Aorta (tissue), 5 donors: ENCODE measurements at regions not wholly inside any gene's neighbourhood (a gene's known extent, or its start where the extent isn't known, plus 50 kb on each side); places are given as distances from the start of the nearest gene placed in this dataset.

Source experiments
- ATAC-seq: fragments of 200-7000 bp; cut with Tn5 transposase; one replicate; pipeline ENCODE4 v1.9.1; 2022; ENCODE audit warnings: moderate library complexity; ENCODE audit not compliant: low FRiP score
- DNase-seq, 2 donors: peaks; one replicate each; pipeline ENCODE4 v3.0.0-alpha.2; 2020
- H3K27ac ChIP-seq, 2 donors: one replicate each; pipeline ENCODE4 v1.5.1; 2013; ENCODE audit warnings: low read length in 2 of 2, mild to moderate bottlenecking in 2 of 2, moderate library complexity in 2 of 2, control low read depth in 1 of 2, inconsistent platforms in 1 of 2, low read depth in 1 of 2
- H3K27me3 ChIP-seq, 2 donors: one replicate each; pipeline ENCODE4 v1.6.1; 2013; ENCODE audit warnings: control low read depth in 1 of 2, low read length in 1 of 2, mild to moderate bottlenecking in 1 of 2, moderate library complexity in 1 of 2; ENCODE audit not compliant: insufficient read depth in 2 of 2, control insufficient read depth in 1 of 2
- H3K36me3 ChIP-seq, 2 donors: one replicate each; pipeline ENCODE4 v1.6.1; 2013; ENCODE audit warnings: control low read depth in 1 of 2, low read length in 1 of 2, mild to moderate bottlenecking in 1 of 2; ENCODE audit not compliant: insufficient read depth in 2 of 2, control insufficient read depth in 1 of 2
- H3K4me1 ChIP-seq, 2 donors: one replicate each; pipeline ENCODE4 v1.6.1; 2013; ENCODE audit warnings: low read length in 2 of 2, control low read depth in 1 of 2, mild to moderate bottlenecking in 1 of 2, moderate library complexity in 1 of 2; ENCODE audit not compliant: insufficient read depth in 2 of 2, control insufficient read depth in 1 of 2
- H3K4me3 ChIP-seq, 2 donors: one replicate each; pipeline ENCODE4 v1.5.1; 2013; ENCODE audit warnings: low read length in 2 of 2, control low read depth in 1 of 2, mild to moderate bottlenecking in 1 of 2
- H3K9me3 ChIP-seq: one replicate; pipeline ENCODE4 v1.6.1; 2013; ENCODE audit warnings: mild to moderate bottlenecking, low read length; ENCODE audit not compliant: control insufficient read depth
- WGBS, 2 donors: extraction: QIAGEN DNeasy Blood & Tissue Kit; methylation state at CpG; one replicate each; pipeline ENCODE4 v1.1.7; 2013; 5-methylcytosine and 5-hydroxymethylcytosine counted together
- intact Hi-C, 2 donors: fragments of 100-400 bp; cut with DNase I; formaldehyde crosslinking; loops; one replicate each; pipeline versions ENCODE4 v1.14.2 to v1.15.0; 2022
- donor health status: healthy with polysubstance abuse.
- donor health status: Bipolar disorder and iron deficiency.
- donor health status: DM: no; HTN: no; CAD: no.
- donor health status: DM: no; HTN: no; CAD: no.
- donor health status: DM: yes; HTN: yes; CAD: no.

GRCh38 chr12:61414470-61414869 lies 845.7 kb upstream of the USP15 start:
- H3K4me3 ChIP-seq: no peak overlapping the region
- H3K36me3 ChIP-seq: no peaks in the 10 kb centered on the region
- H3K9me3 ChIP-seq: no peaks in the 10 kb centered on the region
- intact Hi-C loops: no loop called here
- H3K27me3 ChIP-seq: no peaks in the 10 kb centered on the region
- DNase-seq (no peak), ATAC-seq (no peak)
- H3K4me1 ChIP-seq: no peaks in the 10 kb centered on the region
- no peak overlapping the region for H3K27ac ChIP-seq

GRCh38 chr12:61422786-61423185 lies 837.4 kb upstream of the USP15 start:
- no peaks in the 10 kb centered on the region for H3K27me3 ChIP-seq
- no peaks in the 10 kb centered on the region for H3K9me3 ChIP-seq
- ATAC-seq (no peak), DNase-seq (no peak)
- intact Hi-C loops: no loop called here
- no peak overlapping the region for H3K4me3 ChIP-seq
- no peak overlapping the region for H3K27ac ChIP-seq
- no peaks in the 10 kb centered on the region for H3K36me3 ChIP-seq
- H3K4me1 ChIP-seq: no peaks in the 10 kb centered on the region

DNA sequence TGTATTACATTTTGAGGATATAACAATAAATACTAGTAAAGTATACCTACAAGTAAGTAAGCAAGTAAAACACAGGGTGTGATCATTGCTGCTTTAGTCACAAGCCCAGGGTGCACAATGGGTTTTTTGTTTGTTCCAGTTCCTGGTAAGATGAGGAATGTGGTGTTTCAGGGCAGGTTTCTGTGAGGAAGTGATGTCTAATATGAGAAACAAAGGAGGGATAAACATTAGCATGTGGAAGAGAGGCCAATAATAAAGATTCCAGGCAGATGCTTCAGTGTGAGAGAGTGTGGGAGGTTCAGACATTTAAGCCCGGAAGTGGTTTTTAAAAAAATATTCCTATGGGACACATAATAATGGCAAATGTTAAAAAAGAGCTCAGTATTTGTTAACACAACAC lies 808.1 kb upstream of the USP15 start:
- Histone ChIP-seq H3K27ac (no peak overlapping the region), H3K4me3 (no peak overlapping the region), H3K27me3 (no peaks in the 10 kb centered on the region), H3K4me1 (no peaks in the 10 kb centered on the region), H3K36me3 (no peaks in the 10 kb centered on the region), H3K9me3 (no peaks in the 10 kb centered on the region)
- WGBS, 2 donors: 56 to 58% methylated on average over 1 of the region's 1 CpG
- ATAC-seq: no peak
- no peak for DNase-seq
- intact Hi-C loops: no loop called here

GRCh38 chr12:61487728-61488127 lies 772.5 kb upstream of the USP15 start:
- no peak overlapping the region for H3K4me3 ChIP-seq
- ATAC-seq: no peak
- intact Hi-C loops: no loop called here
- no peaks in the 10 kb centered on the region for H3K27me3 ChIP-seq
- no peak overlapping the region for H3K27ac ChIP-seq
- no peaks in the 10 kb centered on the region for H3K4me1 ChIP-seq
- H3K9me3 ChIP-seq: no peaks in the 10 kb centered on the region
- H3K36me3 ChIP-seq: no peaks in the 10 kb centered on the region
- no peak for DNase-seq

- ATAC-seq: no peak
- Histone ChIP-seq H3K27ac (no peak overlapping the region), H3K4me1 (no peaks in the 10 kb centered on the region), H3K9me3 (no peaks in the 10 kb centered on the region), H3K27me3 (no peaks in the 10 kb centered on the region), H3K4me3 (no peak overlapping the region), H3K36me3 (no peaks in the 10 kb centered on the region)
- intact Hi-C loops: no loop called here
- WGBS, 2 donors: 70 to 73% methylated on average over 4 of the region's 4 CpGs
- DNase-seq: no peak
Observed at GRCh38 chr12:61490526-61491498, 769.4 kb upstream of the USP15 start.

DNA sequence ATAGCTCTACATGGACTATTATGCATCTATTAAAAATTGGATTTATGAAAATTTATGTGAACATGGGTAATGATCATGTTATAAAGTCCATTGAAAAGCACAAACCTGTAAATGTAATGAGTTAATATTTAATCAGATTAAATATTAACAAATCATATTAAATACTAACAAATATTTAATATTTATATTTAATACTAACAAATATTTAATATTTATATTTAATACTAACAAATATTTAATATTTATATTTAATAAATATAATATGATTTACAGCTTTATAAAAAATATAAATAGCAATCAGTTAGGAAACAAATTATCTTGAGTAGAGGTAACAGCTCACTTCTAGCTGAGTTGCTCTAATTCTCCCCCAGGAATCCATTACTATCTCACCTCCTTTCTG lies 758.0 kb upstream of the USP15 start:
- Histone ChIP-seq H3K9me3 (no peaks in the 10 kb centered on the region), H3K27ac (no peak overlapping the region), H3K4me3 (no peak overlapping the region), H3K4me1 (peaks cover 0 to 3% of the 10 kb centered on the region in 2 donors), H3K27me3 (no peaks in the 10 kb centered on the region), H3K36me3 (no peaks in the 10 kb centered on the region)
- DNase-seq (no peak), ATAC-seq (no peak)
- intact Hi-C loops: no loop called here

GRCh38 chr12:61504396-61505080 lies 755.7 kb upstream of the USP15 start:
- Histone ChIP-seq H3K4me3 (no peak overlapping the region), H3K27ac (no peak overlapping the region), H3K4me1 (peaks cover 0 to 3% of the 10 kb centered on the region in 2 donors), H3K27me3 (no peaks in the 10 kb centered on the region), H3K9me3 (no peaks in the 10 kb centered on the region), H3K36me3 (no peaks in the 10 kb centered on the region)
- 51 to 69% methylated on average over 1 of the region's 1 CpG for WGBS, 2 donors
- DNase-seq (no peak), ATAC-seq (no peak)
- intact Hi-C loops: no loop called here

DNA sequence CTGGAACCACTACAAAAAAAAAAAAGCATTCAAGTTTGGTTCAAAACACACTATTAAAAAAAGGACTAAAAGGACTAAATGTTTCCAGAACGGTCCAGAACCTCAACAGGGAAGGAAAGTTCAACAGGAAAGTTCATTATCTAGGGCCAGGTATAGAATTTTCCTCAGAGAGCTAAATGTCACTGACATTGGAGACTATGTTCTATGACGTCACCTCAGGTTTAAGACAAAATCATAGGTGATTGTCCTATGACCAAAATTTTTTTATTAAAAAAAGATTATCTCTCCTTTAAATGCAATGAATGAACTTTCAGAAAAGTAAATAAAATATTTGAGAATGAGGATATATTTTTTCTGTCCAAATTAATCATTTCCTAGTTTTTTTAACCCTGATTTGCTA lies 746.7 kb upstream of the USP15 start:
- ATAC-seq: no peak
- H3K4me1 ChIP-seq: peaks cover 0 to 3% of the 10 kb centered on the region in 2 donors
- H3K9me3 ChIP-seq: no peaks in the 10 kb centered on the region
- no peaks in the 10 kb centered on the region for H3K36me3 ChIP-seq
- H3K27ac ChIP-seq: no peak overlapping the region
- no peak overlapping the region for H3K4me3 ChIP-seq
- no peak for DNase-seq
- intact Hi-C loops: no loop called here
- H3K27me3 ChIP-seq: no peaks in the 10 kb centered on the region
- 87 to 93% methylated on average over 2 of the region's 2 CpGs for WGBS, 2 donors

GRCh38 chr12:61514016-61514415 lies 746.2 kb upstream of the USP15 start:
- Histone ChIP-seq H3K4me1 (peaks cover 0 to 3% of the 10 kb centered on the region in 2 donors), H3K36me3 (no peaks in the 10 kb centered on the region), H3K27me3 (no peaks in the 10 kb centered on the region), H3K9me3 (no peaks in the 10 kb centered on the region), H3K27ac (no peak overlapping the region), H3K4me3 (no peak overlapping the region)
- intact Hi-C loops: no loop called here
- 38 to 47% methylated on average over 8 of the region's 8 CpGs for WGBS, 2 donors
- no peak for DNase-seq
- ATAC-seq: no peak
